ENCODE measurements at regions not wholly inside any gene's neighbourhood (a gene's known extent, or its start where the extent isn't known, plus 50 kb on each side); places are given as distances from the start of the nearest gene placed in this dataset.

GRCh38 chr15:29418178-29418577, 148.6 kb upstream of the NSMCE3 start:
- DNase-seq (no peak), ATAC-seq (ENCODE audit: poor library complexity) (no peak)
- intact Hi-C loops (cut with DNase I), result no loop called here

- ATAC-seq (ENCODE audit: poor library complexity) (no peak), DNase-seq (no peak)
- intact Hi-C loops (cut with DNase I), result no loop called here
These were observed 141.7 kb upstream of the NSMCE3 start for GRCh38 chr15:29411299-29411698.

GRCh38 chr15:29410338-29410737, 140.7 kb upstream of the NSMCE3 start:
- DNase-seq, result no peak
- intact Hi-C loops (cut with DNase I), result no loop called here
- no peak for ATAC-seq (ENCODE audit: poor library complexity)

GRCh38 chr15:29409890-29410289, 140.3 kb upstream of the NSMCE3 start:
- intact Hi-C loops (cut with DNase I), result no loop called here
- no peak for DNase-seq
- no peak for ATAC-seq (ENCODE audit: poor library complexity)

- DNase-seq (no peak), ATAC-seq (ENCODE audit: poor library complexity) (no peak)
- intact Hi-C loops (cut with DNase I), result no loop called here
These were observed 135.9 kb upstream of the NSMCE3 start for GRCh38 chr15:29405564-29405963.

- ATAC-seq (ENCODE audit: poor library complexity), result no peak
- intact Hi-C loops (cut with DNase I), result no loop called here
These were observed 134.2 kb upstream of the NSMCE3 start for GRCh38 chr15:29403772-29404171.

GRCh38 chr15:29401644-29402043, 132.0 kb upstream of the NSMCE3 start:
- ATAC-seq (ENCODE audit: poor library complexity) (no peak), DNase-seq (no peak)
- intact Hi-C loops (cut with DNase I), result no loop called here

More at GRCh38 chr15:29403772-29404171, 134.2 kb upstream of the NSMCE3 start:
- no peak for DNase-seq

GRCh38 chr15:29400701-29401100, 131.1 kb upstream of the NSMCE3 start:
- no peak for ATAC-seq (ENCODE audit: poor library complexity)
- intact Hi-C loops (cut with DNase I), result no loop called here
- DNase-seq, result no peak

GRCh38 chr15:29398907-29399306, 129.3 kb upstream of the NSMCE3 start:
- DNase-seq (no peak), ATAC-seq (ENCODE audit: poor library complexity) (no peak)
- intact Hi-C loops (cut with DNase I), result no loop called here

- ATAC-seq (ENCODE audit: poor library complexity), result no peak
- intact Hi-C loops (cut with DNase I), result no loop called here
- no peak for DNase-seq
These were observed 126.7 kb upstream of the NSMCE3 start for GRCh38 chr15:29396176-29396811.

- ATAC-seq (ENCODE audit: poor library complexity) (no peak), DNase-seq (no peak)
- intact Hi-C loops (cut with DNase I), result no loop called here
These were observed 123.8 kb upstream of the NSMCE3 start for GRCh38 chr15:29393443-29393842.

- DNase-seq (no peak), ATAC-seq (ENCODE audit: poor library complexity) (no peak)
- intact Hi-C loops (cut with DNase I), result no loop called here
These were observed 122.7 kb upstream of the NSMCE3 start for GRCh38 chr15:29392358-29392757.

- intact Hi-C loops (cut with DNase I), result no loop called here
- no peak for ATAC-seq (ENCODE audit: poor library complexity)
- no peak for DNase-seq
These were observed 120.4 kb upstream of the NSMCE3 start for GRCh38 chr15:29390051-29390450.

- intact Hi-C loops (cut with DNase I), result no loop called here
- no peak for ATAC-seq (ENCODE audit: poor library complexity)
- DNase-seq, result no peak
These were observed 116.9 kb upstream of the NSMCE3 start for GRCh38 chr15:29386523-29386922.

- ATAC-seq (ENCODE audit: poor library complexity) (no peak), DNase-seq (no peak)
- intact Hi-C loops (cut with DNase I), result no loop called here
These were observed 113.7 kb upstream of the NSMCE3 start for GRCh38 chr15:29383367-29383766.

GRCh38 chr15:29382862-29383261, 113.2 kb upstream of the NSMCE3 start:
- ATAC-seq (ENCODE audit: poor library complexity), result no peak
- no peak for DNase-seq
- intact Hi-C loops (cut with DNase I), result no loop called here

- intact Hi-C loops (cut with DNase I), result no loop called here
- ATAC-seq (ENCODE audit: poor library complexity) (no peak), DNase-seq (no peak)
These were observed 110.8 kb upstream of the NSMCE3 start for GRCh38 chr15:29380466-29380865.

- ATAC-seq (ENCODE audit: poor library complexity), result no peak
- intact Hi-C loops (cut with DNase I), result no loop called here
- DNase-seq, result no peak
These were observed 110.0 kb upstream of the NSMCE3 start for GRCh38 chr15:29379647-29380046.

GRCh38 chr15:29377161-29377560, 107.5 kb upstream of the NSMCE3 start:
- intact Hi-C loops (cut with DNase I), result no loop called here
- ATAC-seq (ENCODE audit: poor library complexity) (no peak), DNase-seq (no peak)

- ATAC-seq (ENCODE audit: poor library complexity) (no peak), DNase-seq (no peak)
- intact Hi-C loops (cut with DNase I), result no loop called here
These were observed 107.0 kb upstream of the NSMCE3 start for GRCh38 chr15:29376590-29376989.

GRCh38 chr15:29369261-29369660, 99.6 kb upstream of the NSMCE3 start:
- ATAC-seq (ENCODE audit: poor library complexity), result no peak
- DNase-seq, result no peak
- intact Hi-C loops (cut with DNase I), result no loop called here
